ENCODE measurements at regions not wholly inside any gene's neighbourhood (a gene's known extent, or its start where the extent isn't known, plus 50 kb on each side); places are given as distances from the start of the nearest gene placed in this dataset.
"Not testable (repeated sequence)": the region's sequence is repeated elsewhere in the genome, so short reads cannot be mapped to it uniquely, and the experiment has no call there.

DNA sequence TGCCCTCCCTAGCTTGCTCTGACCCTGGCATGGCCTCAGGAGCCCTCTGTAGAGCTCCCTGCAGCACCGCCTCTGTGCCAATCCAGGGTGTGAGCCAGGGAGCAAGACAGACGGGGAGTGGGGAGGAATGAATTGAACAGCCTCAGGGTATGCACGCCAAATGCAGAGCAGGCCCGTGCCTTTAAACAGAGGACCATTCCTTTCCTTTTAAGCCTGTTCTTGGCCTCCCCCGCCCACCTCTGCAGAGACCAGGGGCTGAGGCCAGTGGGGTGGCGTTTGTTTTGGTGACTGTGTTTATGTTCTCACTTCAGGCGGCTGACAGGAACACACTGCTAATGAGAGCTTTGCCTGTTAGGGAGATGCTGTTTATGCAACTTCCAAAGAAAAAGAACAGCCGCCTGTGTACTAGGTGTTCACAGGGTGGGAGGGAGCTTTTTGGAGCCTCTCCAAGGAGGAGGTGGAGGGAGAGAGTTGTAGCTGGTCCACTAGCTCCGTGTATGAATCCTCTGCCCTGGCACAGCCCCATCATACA lies 528.1 kb upstream of the DPP6 start:
- peak; percentile 97 for DNase-seq (ENCODE audit: low spot score)

DNA sequence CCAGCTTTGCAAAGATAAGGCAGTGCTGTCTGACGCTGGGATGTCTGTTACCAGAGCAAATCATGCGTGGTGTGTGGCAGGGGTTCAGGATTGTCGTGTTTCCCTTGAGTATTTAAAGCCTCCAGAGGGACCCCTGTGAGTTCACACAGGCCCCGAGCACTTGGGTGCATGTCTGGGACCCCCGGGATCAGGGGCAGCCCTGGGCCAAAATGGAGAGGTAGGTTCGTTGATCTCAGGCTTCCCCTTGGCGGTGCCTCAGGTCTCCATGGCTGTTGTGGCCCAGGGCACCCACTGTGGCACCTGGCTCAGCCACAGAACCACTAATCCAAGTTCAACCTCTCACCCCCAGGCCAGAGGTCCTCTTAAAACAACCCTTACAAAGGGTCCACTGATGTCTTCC lies 523.1 kb upstream of the DPP6 start:
- DNase-seq (ENCODE audit: low spot score) = no peak

DNA sequence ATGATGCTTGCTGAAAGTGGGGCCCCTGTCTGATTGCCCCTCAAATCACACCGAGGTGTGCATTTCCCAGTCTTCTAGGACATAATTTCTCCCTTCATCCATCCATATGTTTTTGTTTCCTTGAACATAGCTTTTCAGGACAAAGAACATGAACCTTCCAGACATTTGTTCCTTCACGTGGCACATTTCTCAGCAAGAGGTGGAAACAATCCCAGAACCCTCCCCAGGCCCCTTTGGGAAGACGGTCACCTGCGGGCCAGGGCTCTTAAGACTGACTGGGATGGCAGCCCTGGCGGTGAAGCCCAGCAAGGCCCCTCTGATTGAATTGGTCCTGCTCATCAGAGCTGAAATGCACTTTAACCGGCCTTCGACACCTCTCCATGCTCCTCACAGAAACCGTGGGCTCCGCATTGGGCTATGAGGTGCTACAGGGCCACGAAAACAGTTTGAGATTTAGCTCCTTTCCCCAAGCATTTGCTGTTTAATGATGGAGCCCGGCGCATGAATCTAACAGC lies 522.5 kb upstream of the DPP6 start:
- DNase-seq (ENCODE audit: low spot score) = peak; percentile 51

GRCh38 chr7:153530441-153530840 lies 521.8 kb upstream of the DPP6 start:
- DNase-seq (ENCODE audit: low spot score) = peak; percentile 99

DNA sequence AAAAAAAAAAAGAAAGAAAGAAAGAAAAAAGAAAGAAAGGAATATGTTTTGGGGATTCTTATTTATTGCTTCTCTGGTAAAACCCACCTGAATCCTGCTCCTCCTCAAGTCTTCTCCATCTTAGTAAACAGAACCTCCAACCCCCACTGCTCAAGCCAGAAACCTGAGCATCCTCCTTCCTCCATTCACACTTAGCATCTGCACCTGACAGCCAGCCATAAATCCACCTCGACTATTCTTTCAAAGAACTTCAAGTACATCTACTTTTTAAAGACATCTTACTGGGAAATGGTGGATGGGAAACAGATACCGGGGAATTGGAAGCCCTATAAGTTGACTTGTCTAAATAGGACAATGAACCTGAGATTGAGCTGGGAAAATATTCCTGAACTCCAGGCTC lies 519.9 kb upstream of the DPP6 start:
- no peak for DNase-seq (ENCODE audit: low spot score)

- peak; percentile 78 for DNase-seq (ENCODE audit: low spot score)
Measured at GRCh38 chr7:153537271-153537670, 514.9 kb upstream of the DPP6 start.

DNA sequence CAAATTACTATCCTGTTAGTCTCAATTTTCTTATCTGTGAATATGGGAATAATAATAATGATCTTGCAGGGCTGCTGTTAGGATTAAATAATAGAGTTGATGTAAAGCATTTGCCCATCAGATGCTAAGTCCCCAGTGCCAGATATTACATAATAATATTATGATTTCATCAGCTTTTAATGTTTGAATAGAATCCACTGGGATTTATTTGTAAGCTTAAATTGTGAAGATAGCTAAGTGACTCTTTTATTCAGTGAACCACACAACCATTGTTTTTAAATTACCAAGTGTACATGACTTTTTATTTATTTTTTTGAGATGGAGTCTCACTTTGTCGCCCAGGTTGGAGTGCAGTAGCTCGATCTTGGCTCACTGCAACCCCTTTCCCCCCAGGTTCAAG lies 510.3 kb upstream of the DPP6 start:
- no peak for DNase-seq (ENCODE audit: low spot score)

DNA sequence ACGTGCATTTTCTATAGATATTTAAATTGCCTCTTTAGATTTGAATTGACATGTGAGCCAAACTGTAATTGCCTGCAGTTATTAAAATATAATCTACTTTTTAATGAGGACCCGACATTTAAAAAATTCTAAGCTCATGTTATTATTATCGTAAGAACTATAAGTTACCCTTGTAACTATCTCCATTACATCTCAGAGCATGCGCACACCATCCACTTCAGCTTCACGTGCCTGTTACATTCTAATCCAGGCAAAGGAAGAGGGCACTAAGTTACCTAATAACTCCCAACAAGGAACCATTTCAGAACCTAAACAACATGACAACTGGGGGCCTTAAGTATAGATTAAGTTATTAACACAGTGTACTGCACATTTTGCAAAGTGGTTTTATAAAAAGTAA lies 509.0 kb upstream of the DPP6 start:
- DNase-seq (ENCODE audit: low spot score) = no peak

- no peak for DNase-seq (ENCODE audit: low spot score)
Measured at GRCh38 chr7:153550173-153550572, 502.0 kb upstream of the DPP6 start.

DNA sequence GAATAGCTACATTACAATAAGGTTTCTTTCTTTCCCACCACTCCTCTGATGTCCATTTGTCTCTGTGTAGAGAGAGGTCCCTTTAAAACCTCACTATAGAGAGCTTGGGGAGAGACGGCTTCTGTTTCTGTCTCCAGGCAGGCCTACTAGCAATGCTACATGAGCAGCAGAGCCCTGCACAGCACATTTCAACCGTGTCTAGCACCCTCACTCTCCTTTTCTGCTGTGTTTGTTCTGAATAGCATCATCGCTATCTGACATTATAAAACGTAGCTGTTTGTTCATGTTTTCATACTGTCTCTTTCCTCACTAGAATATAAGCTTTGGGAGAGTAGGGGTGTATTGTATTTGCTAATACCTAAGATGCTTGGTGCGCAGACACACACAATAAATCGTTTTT lies 487.8 kb upstream of the DPP6 start:
- DNase-seq (ENCODE audit: low spot score) = peak; percentile 55

GRCh38 chr7:153566324-153566723 lies 485.9 kb upstream of the DPP6 start:
- no peak for DNase-seq (ENCODE audit: low spot score)

GRCh38 chr7:153567426-153567825 lies 484.8 kb upstream of the DPP6 start:
- no peak for DNase-seq (ENCODE audit: low spot score)

DNA sequence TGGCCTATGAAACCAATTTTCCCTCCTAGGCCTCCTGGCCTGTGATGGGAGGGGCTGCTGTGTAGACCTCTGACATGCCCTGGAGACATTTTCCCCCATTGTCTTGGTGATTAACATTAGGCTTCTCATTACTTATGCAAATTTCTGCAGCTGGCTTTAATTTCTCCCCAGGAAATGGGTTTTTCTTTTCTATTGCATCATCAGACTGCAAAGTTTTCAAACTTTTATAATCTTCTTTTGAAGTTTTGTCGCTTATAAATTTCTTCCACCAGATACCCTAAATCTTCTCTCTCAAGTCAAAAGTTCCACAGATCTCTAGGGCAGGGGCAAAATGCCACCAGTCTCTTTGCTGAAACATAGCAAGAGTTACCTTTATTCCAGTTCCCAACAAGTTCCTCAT lies 482.7 kb upstream of the DPP6 start:
- not testable (repeated sequence) for DNase-seq (ENCODE audit: low spot score)

- DNase-seq (ENCODE audit: low spot score) = no peak
Measured at GRCh38 chr7:153576096-153576495, 476.1 kb upstream of the DPP6 start.

GRCh38 chr7:153581419-153581818 lies 470.8 kb upstream of the DPP6 start:
- no peak for DNase-seq (ENCODE audit: low spot score)

GRCh38 chr7:153584132-153584531 lies 468.1 kb upstream of the DPP6 start:
- no peak for DNase-seq (ENCODE audit: low spot score)

- DNase-seq (ENCODE audit: low spot score) = peak; percentile 2
Measured at GRCh38 chr7:153588586-153588985, 463.6 kb upstream of the DPP6 start.

DNA sequence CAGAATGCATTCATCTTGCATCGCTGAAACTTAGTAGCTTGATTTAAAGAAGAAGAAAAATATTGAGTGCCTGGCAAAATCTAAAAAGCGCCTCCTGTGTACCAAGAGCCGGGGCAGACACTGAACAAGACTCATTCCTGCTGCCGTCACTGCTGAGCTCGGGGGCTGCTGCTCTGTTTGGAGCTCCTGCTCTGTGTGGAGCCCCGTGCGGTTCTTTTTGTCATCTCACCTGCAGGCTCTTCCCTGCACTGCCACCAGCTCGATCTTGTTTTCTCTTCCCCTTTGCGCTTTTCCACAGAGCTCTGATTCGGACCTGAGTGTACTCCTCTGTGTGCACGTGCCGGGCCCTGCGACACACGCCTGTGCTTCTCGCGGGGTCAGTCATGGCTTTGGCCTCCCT lies 462.1 kb upstream of the DPP6 start:
- no peak for DNase-seq (ENCODE audit: low spot score)

DNA sequence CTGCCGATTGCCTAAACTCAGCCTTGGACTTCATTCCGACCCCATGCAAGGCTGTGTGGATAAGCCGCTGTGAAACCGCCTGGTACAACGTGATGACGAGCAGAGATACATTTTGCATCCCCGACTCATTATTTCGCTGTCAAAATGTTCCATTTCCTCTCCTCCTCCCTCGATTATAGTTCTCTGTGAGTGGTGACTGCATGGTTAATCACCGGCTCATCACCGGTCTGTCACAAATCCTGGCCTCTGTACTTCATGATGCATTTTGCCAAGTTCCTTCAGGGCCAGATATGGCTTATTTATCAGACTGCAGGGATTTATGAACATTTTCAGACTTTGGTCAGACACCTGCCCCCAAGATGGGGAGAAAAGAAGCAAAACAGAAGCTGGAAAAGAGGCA lies 461.6 kb upstream of the DPP6 start:
- no peak for DNase-seq (ENCODE audit: low spot score)

- DNase-seq (ENCODE audit: low spot score) = no peak
Measured at GRCh38 chr7:153607354-153607753, 444.8 kb upstream of the DPP6 start.

DNA sequence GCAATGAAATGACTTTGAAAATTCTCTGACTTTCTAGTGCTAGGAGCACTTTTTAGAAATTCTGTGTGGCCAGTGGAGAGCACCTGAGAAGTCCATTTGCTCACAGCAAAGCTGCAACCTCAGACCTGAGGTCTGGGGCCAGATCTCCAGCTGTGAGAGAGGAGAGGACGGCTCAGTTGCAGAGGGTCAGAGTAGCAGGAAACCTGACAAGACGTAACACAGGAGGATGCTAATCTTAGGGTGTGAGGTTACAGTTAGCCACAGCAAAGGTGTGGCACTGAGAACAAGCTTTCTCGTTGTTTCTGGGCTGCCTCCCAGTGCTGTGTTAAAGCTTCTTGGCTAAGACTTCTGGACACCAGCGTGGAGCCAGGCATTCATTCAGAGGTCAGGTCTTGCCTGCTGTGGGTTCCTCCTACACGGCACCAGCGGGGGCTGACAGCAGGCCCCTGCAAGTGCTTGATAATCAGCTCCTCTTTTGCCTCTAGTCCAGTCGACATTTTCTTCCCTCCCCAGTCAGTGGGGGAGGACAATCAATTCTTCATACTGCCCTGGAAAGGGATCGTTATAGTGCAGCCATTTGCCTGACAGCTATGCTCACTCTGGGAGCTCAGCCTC lies 435.4 kb upstream of the DPP6 start:
- DNase-seq (ENCODE audit: low spot score) = peak; percentile 78

DNA sequence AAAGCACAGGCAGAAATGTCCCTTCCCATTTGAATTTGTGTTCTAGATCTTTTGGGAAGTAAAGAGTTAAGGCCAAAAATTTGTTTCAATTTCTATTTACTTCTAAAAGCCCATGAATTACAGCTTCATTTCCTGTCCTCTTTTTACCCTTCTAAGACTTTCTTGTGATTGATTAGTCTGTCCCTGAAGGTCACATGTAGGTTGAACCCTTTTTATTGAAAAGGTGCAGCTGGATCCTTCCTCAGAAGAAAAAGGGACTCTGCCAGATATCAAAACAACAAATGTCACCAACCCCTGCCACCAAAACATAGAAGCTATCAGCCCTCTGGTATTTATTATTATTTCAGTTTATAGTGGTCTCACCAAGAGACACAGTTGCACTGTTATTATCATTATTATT lies 424.9 kb upstream of the DPP6 start:
- no peak for DNase-seq (ENCODE audit: low spot score)

GRCh38 chr7:153628406-153628805 lies 423.8 kb upstream of the DPP6 start:
- DNase-seq (ENCODE audit: low spot score) = no peak

GRCh38 chr7:153628825-153629224 lies 423.4 kb upstream of the DPP6 start:
- DNase-seq (ENCODE audit: low spot score) = peak; percentile 65
